GM18507 (cell line): ENCODE measurements at regions not wholly inside any gene's neighbourhood (a gene's known extent, or its start where the extent isn't known, plus 50 kb on each side); places are given as distances from the start of the nearest gene placed in this dataset.

ENCODE experiments used
- DNase-seq: peaks from one replicate; pipeline ENCODE4 v3.0.0; 2011; ENCODE audit warnings: low read depth; ENCODE audit not compliant: insufficient read length; ENCODE audit errors: extremely low spot score
- FAIRE-seq: peaks from 2 replicates; lab custom pipeline; 2011; peaks lifted over from hg19 to GRCh38; lab: Jason Lieb, UNC

DNA sequence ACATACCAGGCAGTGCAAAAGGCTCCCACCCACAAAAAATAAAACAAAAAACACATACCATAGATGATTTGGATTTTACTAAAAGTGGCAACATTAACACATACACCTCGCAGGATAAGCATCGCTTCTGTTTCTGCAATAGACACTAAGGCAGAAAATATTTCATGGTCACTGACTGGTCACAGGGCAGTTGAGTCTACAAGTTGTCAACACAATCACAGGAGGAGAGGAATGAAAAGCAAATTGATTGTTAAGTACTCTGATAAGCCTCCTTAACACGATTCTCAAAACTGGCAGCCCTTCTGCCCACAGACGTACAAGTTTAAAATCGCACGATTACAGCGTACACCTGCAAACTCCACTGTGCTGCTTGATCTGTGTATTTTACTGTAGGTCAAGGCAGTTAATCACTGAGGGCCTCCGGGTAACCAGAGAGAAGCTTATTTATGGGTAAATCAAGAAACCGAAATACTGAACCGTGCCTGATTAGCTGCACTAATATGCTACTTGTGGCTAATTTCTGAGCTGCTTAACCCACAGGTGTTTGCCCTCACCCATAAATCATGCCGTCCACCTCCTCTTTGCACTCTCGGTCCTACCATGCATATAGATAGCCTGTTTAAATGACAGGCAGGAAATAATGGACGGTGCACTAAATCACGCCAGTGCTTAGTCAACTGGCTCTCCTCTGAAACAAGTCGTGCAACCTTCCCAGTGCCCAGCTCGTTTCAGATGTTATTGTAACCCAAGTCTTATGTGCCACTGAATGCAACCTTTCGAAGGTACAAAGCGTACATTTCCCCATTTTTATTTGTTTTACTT lies 659.4 kb upstream of the ADAMTS16 start:
- FAIRE-seq (no peak), DNase-seq (no peak)

DNA sequence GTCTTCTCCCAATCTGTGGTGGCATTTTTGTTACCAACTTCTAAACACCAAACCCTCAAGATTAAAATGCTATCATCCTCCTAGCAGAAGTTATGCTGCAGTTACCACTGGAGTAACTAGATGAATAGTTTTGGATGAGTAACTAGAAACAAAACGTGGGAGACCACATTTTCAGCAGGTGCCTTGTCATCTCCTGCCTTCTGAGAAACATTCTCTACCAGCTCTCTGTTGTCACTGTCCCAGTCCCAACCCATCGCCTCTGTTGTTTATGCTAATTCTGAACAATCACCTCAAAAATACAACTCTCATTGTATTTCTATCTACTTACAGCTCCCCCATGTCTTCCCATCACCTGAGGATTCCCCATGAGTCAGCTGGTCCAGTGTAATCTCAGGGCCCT lies 652.5 kb upstream of the ADAMTS16 start:
- no peak for DNase-seq
- no peak for FAIRE-seq

DNA sequence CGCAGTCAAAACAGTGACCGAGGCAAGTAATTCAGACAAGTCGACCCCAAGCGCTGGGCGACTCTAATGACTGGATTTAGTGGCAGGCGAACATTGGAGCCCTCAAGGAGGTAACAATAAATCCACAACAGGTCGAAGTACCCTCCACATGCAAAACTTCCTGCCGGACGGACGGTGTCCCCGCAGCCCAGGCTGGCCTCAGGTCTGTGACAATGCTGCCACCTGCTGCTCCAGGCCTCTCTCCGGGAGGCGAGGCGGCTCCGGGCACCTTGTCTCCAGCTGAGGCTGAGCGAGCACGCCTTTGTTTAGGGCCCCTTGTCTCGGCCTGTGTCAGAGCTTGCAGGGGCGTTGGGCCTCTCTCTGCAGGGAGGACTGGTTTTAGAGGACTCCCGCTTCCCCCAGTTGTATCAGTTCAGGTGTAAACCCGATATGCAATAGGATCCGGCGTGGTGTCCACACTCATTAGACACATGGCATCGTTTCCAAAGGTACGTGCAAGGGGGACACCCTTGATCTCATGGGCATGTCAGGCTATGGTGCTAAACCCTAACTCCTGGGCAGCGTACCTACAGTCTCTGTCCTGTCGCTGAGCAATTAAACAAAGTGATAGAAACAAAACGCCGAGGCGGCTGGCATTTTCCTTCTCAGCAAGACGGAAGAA lies 628.0 kb upstream of the ADAMTS16 start:
- no peak for FAIRE-seq
- no peak for DNase-seq

GRCh38 chr5:4513381-4513780 lies 626.7 kb upstream of the ADAMTS16 start:
- FAIRE-seq: no peak
- no peak for DNase-seq

DNA sequence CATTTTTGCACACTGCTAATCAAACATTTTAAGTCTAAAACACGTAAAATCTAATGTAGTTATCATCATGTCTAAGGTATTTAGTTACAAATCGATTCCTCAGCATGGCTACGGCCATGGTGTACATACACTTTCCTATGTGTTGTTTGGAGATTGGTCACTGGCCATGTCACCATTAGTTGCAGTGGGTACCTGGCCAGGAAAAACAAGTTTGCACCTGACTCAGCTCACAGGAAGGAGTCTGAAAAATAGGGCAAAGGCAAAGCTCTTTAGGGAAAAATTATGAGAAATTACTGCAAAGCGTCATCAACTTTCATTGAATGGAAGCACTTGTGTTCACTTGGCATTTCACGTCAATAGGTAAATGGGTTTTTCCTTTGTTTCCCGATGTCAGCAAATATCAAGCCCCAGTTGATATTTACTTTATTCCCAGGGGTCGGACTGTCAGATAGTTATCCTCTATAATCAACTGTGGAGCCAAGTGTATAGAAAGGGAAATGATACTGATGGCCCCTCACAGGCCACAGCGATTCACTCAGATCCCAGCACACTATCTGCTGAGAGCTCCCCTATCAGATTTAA lies 626.0 kb upstream of the ADAMTS16 start:
- no peak for FAIRE-seq
- no peak for DNase-seq

DNA sequence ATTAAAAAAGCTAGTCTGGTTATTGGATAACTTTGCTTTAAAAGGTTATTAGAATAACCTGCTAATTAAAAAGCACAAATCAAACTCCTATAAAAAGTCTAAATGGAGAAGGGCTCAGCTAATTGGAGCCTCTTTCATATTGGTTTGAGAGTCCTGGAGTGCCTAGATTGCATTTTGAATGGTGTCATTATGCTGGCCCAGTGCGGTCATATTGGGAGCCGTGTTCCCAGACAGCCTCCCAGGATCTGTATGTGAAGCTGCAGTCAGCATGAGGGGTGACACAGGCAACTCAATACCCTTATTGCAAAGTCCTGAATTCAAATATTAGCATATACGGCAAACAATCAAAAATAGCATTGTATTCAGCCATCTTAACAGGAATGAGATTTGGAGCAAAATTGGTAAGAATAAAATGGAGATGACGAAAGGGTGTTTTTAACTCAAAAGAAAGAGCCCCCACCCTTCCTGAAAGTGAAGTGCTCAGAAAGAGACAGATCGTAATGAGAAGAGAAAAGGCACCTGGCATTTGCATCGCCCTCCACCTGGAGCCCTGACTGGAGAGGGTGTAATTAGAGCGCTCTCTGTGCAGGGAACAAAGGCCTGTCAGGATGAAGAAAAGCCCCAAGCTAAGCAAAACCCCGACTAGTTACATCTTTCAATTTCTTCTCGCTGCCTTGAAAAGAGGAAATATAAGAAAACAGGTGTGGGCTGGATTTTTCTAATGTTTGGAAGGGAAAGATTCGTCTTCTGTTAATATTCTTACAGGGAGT lies 621.0 kb upstream of the ADAMTS16 start:
- no peak for FAIRE-seq
- DNase-seq: no peak

DNA sequence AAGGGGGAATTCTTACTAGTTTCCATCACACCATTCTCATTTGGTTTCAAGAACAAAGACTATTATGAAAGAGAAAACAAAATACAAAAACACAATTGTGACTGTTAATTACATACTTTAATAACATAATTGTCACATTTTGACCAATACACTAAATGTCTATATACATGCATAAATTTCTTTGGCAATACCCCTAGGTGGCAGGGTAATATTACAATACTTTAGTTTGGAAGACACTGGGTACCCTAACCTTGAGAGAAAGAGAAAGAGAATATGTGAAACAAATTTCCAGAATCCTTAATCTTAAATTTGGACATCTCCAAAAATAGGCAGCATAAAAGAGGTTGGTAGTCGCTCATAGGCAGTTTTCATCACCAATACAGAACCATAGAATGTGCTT lies 619.6 kb upstream of the ADAMTS16 start:
- FAIRE-seq: no peak

GRCh38 chr5:4523038-4523437 lies 617.1 kb upstream of the ADAMTS16 start:
- DNase-seq (no peak), FAIRE-seq (no peak)

More for the DNA sequence above, 619.6 kb upstream of the ADAMTS16 start:
- no peak for DNase-seq

DNA sequence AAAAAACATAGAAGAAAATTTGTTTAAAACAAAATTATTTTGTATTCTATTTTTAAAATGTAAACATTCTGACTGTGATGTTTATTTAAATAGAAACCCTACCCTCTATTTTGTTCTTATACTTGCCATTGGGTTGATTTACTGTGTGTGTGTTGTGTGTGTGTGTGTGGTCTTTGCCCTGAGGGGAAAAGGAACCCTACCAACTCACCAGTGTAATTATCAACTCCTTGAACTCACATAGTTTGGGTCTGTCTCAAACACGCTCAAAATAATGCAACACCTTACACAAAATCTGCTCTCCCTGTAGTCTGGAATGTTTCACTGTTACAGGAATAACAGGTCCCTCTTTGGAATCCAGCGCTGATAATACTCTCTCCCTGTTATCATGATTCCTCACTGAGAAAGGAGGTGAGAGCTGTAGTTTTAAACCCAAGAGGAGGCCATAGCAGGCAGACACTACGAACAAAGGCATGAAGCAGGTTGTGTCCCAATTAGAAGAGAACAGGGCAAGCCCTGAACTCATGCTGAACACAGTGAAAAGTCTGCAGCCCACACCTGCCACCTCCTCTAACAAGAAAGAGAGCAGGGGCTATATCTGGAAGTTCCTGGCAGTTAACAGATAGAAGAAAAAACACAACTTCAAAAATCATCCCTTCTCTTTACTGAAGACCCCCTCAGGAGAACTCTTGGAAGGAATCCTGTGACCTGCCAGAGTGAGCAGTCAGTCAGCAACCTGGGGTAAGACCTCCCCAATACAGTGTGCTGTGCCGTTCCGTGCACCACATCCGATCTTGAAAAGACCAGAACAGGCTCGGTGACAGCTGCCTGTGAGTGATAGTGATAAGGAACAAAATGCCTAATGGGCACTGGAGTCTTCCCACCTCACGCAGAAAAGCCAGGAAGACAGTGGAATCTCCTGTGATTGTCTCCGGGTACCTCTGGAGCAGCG lies 608.1 kb upstream of the ADAMTS16 start:
- FAIRE-seq: no peak

DNA sequence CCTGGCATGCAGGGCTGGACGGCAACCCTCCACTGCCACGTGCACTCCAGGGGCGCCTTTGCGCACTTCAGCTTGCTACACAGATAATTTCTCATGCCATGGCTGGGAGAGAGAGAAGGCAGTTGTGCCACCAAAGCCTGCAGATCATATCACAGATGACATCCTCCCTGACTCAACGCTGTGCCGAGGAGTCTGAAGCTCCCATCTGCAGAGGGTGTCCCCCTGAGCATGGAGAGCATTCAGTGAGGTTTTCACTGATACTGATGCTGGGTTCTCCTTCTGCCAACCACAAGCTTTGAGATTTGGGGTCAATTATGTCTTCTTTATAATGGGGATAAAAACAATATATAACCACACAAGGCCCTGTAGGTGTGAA lies 607.4 kb upstream of the ADAMTS16 start:
- FAIRE-seq (no peak), DNase-seq (no peak)

More for the DNA sequence above, 608.1 kb upstream of the ADAMTS16 start:
- DNase-seq: no peak

DNA sequence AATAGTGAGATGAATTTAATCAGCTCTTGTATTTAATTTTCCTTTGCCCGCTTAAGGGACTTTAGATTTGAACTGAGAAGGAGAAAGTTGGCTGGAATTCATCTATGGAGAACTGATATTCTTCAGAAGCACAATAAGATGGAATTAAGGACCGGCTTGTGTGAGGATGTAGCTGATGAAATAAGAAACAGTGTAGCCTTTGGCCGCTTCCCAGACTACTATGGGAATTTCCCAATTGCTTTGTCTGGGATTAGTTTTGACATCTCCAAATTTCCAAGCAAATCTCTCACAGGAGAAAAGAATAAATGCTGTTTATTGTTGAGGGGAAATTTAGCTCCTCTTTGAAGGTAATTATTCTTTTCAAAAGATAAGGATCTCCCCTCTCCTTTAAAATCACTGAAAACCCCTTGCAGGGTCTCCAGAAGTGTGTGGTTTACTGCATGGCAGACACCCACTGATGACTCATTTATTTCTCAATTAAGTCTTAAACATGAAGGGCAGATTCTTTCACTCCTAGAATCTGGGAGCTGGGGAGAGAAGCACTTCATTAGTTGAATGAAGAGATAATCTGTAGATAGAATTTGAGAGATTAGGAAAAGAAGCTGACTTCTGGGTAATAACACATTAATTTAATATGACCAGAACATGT lies 606.5 kb upstream of the ADAMTS16 start:
- DNase-seq: no peak
- FAIRE-seq: no peak

- no peak for DNase-seq
- FAIRE-seq: no peak
Observed at GRCh38 chr5:4537489-4537888, 602.6 kb upstream of the ADAMTS16 start.

DNA sequence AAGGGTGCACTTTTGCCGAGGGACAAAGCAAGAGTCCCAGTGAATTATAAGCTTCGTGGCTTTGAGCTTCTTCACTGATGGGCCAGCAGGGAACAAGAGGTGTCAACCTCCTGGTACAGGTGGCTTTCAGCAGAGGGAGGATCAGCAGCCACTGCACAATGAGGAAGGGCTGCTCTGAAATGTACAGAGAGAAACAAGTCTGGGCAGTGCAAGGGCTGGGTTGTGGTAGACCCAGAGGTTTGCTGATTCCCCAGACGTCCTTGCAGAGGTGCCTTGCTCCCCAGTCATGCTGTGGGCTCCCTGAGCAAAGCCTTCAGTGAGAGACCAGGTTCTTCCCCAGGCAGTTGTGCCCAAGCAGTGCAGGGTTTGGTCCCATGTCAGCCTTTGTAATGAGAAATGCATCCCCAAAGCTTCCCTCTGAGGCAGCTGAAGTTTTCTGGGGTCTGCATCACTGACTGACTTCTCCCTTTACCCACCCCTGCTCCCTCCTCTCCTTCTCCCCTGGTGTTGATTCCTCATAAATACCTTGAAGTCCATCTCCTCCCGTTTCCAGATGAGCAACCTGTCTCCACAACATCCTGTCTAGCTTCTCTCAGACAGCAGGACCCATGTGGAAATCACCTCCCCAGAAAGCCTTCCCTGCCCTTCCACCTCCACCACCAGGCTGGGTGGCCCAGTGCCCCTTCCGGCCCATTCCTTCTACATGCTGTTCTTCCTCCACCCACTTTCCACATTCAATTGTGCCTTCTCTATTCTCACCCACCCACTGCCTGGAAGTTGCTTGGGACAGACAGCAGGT lies 599.6 kb upstream of the ADAMTS16 start:
- FAIRE-seq: no peak
- no peak for DNase-seq

GRCh38 chr5:4541334-4541733 lies 598.8 kb upstream of the ADAMTS16 start:
- DNase-seq (no peak), FAIRE-seq (no peak)

DNA sequence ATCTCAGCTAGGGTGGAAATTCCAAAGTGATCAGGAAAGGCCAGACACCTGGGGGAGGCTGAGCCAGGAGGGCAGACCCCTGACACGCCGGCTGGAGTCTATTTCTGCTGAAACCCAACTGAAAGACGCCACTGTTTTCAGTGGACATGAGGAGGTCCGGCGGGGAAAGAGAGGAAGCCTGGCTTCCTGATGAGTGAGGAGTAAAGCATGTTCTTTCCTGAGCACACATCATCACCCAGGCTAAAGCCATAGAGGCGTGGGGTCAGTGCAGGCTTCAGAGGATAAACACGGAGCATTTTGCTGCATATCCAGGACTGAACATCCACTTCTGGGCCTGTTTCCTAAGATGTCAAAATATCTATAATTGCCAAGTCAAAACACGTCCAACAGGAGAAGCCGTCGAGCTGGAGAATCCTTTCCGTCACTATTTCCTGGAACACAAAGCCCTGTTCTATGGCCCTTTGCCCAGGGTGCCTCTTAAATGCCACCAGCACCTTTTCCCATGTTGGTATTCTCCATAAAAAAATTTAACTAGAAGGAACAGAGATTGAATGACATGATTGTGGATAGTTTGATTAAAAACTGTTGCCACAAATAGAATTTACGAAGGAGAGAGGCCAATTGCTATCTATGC lies 597.9 kb upstream of the ADAMTS16 start:
- no peak for DNase-seq
- no peak for FAIRE-seq

DNA sequence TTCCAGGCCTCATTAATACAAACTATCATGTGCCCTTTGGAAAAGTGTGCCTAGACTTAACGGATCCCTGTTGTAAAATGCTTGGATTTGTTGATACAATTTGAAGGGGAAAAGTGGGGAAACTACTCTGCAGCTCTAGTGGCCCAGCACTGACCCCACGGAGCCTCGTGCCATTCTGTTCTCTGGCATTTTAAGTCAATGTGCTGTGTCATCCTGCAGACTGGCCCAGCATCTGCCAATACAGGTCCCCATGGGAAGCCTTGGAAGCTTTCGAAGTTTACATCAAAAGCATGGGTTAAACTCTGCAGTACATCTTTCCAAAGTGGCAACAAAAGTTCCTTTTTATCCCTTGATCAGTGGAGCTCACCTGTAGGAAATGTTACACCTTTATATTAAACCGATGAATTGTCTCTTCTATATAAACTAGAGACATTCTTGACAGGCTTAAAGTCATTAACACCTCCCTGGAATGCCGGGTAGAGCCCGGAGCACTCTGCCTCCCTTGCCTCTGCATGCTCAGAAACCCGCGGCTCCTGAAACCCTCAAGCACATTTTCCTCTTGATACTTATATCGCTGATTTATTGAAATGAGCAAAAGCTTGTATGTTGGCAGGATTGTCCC lies 596.0 kb upstream of the ADAMTS16 start:
- FAIRE-seq: no peak
- no peak for DNase-seq

GRCh38 chr5:4547547-4547946 lies 592.6 kb upstream of the ADAMTS16 start:
- FAIRE-seq (no peak), DNase-seq (no peak)
